Stimulated activated CD4-positive, alpha-beta T cell treated with anti-CD3 and anti-CD28 coated beads, Interleukin-12 subunit alpha, Interleukin-12 subunit beta, amount 100 ng/mL, for 24 hours (primary cell): ENCODE measurements at regions not wholly inside any gene's neighbourhood (a gene's known extent, or its start where the extent isn't known, plus 50 kb on each side); places are given as distances from the start of the nearest gene placed in this dataset.

ENCODE experiments used
- DNase-seq, 2 experiments: peaks; one replicate each; pipeline ENCODE4 v3.0.0-alpha.2; 2020; ENCODE audit warnings: low read depth in 2 of 2

DNA sequence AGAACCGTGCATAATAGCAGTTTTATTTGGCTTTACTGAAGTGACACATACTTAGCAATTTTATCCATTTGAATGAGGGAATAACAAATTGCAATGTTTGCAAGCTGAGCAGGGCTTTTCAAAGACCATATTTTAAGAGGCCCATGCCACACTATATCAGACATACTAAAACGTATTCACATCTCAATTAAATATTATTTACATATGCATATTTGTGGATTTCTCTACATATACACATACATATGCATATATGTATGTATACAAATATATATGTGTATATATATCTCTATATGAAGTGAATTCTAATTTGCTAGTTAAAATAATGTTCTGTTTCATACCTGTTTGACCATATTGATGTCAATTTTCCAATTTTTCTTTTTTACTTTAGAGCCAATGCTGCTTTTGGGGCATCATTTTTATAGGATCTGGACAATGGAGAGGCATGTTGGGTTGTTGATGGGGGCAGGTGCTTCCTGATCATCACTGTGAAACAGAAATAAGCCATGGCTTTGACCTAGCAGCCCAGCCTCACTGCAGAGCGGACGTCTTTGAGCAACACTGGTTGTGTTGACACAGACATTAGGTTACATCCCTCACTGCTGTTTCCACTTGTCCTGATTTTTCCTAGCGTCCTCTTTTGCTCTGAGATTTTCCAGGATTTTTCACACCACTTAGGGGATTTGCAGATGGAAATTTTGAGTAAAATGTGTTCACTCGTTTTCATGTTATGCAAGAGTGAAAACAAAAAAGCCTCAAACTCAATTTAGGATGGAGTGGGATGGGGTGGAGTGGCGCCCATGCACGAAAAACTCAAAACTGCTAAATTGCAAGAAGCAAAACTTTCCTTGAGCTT is 56.9 kb downstream of the RDH14 start:
- DNase-seq = no peak

DNA sequence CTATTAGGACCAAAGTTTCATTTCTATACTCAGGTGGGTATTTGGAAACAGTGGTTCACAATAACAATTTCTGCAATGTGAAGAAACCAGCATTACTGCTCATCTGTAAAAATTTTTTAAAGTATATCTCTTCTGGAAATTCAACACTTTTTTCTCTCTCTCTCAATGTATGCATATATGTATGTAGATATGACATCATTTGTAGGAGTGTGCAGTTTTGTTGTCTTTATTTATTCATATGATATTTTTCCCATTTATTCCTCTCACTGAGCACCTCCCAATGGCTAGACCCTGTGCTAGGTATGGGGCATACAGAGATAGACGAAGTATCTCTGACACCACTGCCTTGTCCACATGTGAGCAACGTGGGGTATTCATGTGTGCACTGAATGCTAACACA is 58.3 kb downstream of the RDH14 start:
- DNase-seq = no peak

DNA sequence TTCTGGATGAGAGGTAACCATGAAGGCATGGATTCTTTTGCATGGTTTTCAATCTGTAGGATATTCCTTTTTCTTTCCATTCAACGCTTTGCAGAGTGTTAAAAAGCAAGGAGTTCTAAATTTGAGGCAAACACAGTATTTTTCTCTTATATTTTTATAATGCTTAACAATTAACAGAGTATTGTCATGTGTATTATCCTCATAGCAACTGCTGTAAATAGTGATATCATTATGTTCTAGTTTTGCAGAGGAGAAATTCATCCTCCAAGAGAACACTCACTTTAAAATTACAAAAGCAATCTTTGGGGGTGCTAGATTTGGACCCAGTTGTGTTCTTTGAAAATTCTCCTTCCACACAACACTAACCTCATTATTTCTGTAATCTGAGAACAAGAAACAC is 58.7 kb downstream of the RDH14 start:
- no peak for DNase-seq

DNA sequence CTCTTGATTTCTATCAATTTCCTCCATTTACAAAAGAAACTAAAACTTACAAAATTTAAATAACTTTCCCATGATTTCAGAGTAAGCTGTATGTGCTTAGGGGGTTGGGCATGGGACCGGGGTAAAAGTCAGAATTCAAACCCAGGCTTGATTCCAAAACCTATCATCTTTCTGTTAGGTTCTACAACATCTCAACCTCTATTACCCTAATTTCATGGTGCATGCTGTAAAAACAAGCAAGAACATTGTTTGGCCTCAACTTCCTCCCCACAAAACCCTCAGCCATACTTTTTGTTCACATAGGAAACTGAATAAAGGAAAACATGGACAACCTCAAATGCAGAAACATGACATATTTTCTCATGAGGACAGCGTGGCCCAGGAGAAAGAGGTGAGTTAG is 59.3 kb downstream of the RDH14 start:
- no peak for DNase-seq

DNA sequence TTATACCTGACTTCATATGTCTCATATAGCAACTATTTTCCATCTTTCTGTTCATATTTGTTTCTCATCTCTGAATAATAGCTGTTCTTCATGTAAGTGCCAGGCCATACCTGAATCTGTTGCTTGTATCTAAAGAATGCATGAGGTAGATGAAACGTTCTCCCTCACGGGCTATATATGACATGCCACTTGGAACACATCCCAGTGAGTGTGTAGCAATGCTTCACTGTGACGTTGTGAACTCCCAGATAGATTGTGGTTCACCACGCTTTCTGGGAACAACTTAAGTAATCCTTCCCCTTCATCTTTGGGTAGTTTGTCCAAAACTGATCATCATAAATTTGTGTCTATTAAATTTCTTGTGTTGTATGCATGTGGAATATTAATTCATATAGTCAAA is 60.1 kb downstream of the RDH14 start:
- DNase-seq = no peak

DNA sequence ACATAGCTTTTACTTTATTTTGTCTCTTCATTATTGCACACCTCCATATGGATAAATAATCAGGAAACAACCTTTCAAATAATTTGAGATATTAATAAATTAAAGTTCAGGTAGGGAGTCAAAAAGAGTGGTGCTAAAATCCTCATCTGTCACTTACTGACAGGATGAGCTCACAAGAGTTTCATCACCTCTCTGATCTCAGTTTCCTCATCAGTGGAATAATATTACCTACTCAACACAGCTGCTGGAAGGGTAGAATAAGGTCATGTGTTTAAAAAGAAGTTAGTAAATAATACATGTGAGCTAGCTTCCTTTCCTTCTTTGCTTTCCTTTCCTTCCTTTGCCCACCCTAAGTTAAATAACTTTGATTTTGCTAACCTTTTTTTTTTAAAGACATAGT is 61.9 kb downstream of the RDH14 start:
- no peak for DNase-seq

DNA sequence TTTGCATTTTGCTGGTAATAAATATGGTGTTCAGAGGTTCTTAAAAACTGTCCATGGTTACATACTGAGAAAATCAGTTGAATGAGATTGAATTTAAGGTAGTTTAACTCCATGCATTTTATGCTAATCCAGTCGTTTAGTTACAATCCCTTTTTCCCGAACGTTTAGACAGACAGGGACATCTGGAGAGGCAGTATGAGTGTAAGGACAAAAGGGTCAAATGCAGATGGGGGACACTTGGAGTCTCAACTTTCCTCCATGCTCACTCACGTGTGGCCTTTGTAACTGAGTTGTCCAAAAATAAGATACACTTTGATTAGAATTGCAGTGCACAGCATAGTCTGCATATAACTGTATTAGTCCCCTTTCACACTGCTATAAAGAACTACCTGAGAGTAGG is 63.9 kb downstream of the RDH14 start:
- no peak for DNase-seq

DNA sequence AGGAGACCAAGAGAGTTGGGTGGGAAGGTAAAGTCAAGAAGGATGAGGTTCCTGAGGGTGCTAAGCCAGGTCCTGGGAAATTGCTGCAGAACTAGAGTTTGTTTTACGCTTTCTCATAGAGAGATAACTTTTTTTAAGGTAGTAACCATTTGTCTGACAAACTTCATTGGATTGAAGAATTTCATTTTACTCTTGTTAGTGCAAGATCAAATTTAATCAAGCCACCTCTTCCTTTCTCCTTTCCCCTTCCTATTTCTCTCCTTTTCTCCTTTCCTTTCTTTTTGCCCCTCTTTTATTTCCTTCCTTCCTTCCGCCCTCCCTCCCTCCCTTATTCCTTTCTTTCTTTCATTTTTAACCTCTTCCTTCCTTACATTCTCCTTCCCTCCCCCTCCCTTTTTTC is 65.4 kb downstream of the RDH14 start:
- DNase-seq = no peak

DNA sequence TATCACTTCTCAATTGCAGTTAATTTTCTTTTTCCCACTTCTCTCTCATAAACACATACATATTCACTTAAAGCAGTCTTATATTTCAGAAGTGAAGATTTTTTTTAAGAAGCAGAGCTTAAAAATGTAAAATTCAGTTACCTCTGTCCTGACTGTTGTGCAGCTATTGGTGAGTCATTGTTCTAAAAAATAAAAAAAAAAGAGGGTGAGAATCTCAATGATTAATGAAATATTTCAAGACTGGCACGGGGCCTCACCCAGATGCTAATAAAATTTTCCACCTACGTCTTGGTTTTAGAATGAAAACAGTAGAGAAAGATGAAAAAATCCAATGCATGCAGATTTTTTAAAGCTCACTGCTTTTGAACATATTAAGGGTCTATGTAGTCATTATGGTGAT is 67.7 kb downstream of the RDH14 start:
- DNase-seq = no peak

DNA sequence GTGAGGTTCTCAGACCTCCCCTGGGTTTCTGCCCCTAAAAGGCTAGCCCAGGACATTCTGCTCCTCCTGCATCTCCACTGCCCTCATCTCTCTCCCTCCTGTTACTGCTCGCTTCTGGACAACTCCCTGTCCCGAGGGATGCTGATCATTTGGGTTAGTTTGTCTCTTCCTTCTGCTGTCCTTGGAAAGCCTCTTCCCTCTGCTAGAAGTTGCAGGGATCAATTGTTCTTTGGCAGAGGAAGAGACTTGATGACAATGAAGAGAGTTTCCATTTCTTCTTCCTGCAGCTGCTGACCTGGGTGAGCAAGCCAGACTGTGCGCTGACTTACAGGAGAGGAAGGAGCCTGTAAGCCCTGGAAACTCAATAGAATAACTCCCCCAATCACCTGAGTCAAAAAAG is 68.9 kb downstream of the RDH14 start:
- no peak for DNase-seq

DNA sequence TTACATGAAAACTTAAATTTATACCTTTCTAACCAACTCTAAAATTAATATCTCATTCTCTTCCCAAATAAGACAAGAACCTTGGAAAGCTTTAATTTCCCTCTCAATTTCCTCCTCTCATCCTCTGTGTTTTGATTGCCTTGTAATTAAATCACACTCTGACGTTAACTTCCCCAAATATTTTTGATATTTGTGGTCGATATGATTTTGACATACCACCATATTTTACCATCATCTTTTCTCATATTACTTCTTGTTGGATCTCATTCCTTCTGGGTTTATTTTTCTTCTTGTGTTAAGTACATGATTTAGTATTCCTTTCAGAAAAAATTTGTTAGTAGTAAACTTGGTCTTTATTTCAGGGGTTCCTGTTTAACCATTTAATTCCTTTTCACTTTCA is 69.6 kb downstream of the RDH14 start:
- no peak for DNase-seq

DNA sequence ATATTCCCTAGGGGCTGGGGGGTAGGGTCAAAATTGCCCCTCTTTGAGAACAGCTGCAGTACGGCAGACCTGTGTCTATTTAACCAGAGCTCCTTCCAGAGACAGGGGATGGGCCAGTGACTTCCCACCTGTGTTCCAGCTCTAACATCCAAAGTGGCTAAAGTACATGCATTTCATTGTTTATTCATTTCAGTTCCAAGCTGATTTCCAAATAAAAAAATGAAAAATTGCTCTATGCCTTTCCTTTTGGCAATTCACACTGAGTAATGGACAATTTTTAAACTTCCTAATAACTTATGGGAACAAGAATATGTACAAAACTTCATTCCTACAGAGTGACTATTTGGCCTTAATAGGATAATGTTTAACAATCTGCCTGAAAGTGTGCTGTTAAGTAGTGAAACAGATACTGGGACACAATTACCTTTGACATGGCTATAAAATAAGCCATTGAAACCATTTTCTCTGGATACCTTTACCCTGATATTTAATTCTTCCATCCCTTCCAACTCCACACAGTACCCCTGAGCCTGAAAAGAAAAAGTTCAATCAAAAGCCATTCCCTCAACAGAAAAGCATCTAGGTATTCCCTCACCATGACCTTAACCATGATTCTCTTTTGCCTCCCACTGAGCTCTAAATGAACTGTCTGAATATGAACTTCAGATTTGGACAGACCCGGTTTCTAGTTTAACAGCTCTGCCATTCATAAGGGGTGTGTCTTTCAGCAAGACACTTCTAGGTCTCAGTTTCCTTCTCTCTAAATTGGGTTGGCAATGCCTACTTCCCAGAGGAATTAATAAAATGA is 73.1 kb downstream of the RDH14 start:
- no peak for DNase-seq

DNA sequence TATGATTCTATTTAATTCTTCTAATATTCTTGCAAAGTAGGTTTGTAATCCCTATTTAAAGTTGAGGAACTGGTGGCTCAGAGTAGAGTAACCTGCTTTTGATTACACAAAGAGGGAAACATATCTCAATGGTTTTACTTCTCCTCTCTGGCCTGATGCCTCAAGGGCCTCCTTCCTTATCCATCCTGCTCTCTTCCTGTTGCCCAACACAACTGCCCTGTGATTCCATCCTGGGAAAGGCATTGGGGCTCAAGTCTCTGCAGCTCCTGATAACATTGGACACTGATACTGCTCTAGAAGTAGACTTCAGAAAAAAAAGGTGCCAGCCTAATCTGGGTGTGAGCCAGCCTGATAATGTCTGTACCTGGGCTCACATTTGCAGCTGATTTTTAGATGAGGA is 75.8 kb downstream of the RDH14 start:
- DNase-seq = no peak

DNA sequence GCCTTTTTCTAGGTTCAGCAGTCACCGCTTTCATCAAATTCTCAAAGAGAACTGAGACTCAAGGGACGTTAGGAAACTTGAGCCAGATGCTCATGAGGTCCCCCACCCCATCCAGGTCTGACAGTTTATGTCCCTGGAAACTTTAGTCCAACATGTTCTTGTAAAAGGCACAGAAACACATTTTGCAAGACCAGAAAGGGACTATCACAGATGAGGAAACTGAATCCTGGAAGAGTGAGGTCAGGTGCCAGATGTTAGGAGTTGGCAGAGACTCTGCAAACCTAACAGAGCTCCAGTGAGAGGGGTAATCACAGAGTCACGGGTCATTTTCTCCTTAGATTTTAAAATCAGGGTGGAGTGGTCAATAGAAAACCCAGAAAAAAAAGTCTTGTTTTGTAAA is 76.6 kb downstream of the RDH14 start:
- DNase-seq = no peak

DNA sequence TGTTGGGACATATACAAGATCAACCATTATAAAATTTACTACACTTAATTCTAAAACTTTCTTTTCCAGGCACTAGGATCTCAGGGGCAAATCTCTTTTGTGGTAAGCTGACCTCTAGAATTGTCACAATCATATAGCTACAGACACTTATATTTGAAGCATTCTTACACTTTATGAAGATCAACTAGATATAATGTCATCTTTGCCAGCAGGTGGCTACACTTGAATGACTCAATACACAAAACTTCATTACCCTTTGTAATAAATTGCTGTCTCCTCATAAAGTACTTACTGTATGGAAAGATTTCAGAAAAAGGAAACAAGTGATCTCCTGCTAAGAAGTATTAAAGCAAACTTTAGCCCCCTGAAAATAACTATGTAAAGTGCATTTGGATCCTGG is 77.8 kb downstream of the RDH14 start:
- DNase-seq = no peak

DNA sequence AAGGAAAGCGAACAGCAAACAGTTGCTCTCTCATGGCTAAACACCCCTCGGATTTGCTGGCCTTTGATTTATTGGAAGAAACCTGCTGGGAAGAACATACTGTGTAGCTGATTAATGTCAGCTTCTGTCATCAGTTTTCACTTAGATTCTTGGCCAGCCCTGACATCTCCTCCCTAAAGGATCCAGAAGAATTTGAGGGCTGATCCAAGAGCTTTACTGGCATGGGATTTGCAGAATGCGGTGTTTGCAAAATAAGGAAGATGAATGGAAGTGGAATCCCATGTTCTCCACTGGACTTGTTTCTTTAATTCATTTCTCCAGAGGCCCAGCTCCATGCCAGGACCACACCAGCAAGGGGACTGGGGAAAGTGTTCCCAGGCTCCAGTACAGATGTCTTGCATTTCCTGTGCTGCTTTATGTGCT is 80.5 kb downstream of the RDH14 start:
- DNase-seq = no peak

DNA sequence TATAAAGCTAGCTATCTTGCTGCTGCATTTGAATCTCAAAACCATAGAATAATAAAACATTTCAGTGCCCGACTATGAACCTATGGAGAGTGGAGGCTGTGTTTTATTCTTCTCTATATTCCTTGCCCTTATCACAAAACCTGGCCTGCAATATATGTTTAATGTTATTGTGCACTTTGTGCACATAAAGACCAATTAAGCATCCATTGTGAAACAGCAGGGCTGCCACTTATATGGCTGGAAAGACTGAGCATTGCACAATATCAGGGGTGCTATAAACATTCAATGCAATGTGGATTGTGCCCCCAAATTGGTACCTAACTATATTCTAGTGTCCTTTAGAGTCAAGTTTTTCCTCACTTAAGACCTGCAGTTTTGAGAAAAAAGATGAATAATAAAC is 83.2 kb downstream of the RDH14 start:
- DNase-seq = no peak

DNA sequence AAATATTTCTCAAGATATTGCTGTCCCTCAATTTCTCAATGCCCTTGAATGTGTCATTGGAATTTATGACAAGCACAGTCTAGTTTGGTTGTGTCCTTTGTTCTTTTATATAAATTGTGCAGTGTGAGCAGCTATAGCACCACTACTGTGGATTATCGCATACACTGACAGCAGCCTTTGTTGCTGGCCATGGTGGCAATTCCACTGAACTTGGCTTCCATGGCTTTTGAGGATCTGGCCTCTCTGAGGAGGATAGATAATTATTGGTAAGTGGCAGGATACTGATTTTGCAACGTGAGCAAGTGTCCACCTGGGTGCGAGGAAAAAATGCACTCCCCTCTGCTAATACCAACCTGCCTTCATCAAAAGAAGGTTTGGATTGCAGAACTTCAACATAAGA is 84.0 kb downstream of the RDH14 start:
- DNase-seq = no peak

DNA sequence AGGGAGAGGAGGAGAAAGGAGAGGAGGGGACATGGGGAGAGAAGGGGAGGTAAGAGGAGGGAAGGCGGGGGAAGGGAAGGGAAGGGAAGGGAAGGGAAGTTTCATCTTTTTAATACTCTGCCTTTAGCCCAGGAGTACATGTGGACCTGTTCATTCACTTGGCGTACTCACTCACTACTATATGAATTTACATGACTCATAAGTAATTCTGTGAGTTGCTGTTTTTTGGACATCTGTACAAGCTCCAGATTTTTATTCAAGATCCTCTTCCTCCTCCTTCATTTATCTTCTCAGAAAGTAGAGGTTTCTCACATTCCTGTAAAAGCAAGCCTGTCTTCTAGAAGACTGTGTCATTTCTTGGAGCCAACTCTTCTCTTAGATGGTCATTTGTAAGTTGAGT is 84.6 kb downstream of the RDH14 start:
- DNase-seq = no peak

DNA sequence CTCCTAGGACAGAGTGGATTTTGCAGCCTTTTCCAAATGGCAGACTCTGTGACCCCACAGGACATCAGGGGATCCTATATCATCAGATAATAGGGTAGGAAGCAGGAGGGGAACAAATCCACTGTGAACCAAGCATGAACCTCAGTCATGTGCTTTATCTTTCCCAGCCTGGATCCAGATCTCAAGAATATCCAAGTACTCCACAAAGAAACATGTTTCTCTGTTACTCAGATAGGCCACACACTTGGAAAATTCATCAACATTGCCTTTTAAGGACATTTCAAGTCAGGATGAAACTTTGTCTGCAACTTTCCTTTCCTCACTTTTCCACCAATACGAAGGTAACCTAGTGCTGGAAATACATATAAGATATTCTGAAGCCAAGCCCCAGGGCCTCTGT is 85.8 kb downstream of the RDH14 start:
- DNase-seq = no peak

DNA sequence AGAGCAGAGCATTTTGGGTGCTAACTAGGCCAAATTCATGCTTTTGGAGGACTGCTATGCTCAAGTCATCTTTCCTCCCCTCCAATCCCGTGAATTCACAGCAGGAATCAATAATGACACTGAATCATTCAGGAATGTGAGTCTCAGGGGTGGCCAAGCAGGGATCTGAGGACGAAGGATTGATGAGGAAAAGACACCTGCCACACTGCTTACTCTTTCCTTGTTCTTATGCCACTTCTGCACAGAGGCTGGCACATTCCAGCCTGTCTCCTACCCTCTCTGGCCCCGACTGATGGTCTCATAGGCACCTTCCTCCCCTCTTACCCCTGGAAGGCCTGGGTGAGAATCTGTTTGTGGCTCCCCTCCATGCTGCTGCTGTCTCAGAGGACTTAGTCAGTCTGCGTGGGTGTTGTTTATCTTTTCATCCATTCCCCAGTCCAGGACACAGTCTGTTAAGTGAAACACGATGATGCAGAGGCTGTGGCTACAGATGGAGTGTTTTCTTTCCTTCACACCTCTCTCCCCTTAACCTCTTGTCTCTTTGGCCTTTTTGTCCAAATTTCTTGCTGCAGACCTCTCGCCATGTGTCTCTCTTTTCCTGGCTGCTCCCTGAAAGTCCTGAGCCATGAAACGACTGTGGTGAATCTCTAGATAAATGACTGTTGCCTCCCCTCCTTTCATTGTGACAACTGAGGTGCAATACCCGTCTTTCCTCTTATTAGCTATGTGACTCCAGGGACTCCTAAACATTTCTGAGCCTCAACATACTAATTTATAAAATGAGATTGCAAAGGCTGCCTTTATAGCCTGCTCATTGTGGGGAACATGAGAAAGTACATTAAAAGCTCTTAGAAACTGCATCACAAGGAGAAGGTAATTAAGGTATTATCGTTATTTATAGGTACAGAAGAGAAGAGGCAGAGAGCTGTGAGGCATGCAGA is 86.9 kb downstream of the RDH14 start:
- no peak for DNase-seq

DNA sequence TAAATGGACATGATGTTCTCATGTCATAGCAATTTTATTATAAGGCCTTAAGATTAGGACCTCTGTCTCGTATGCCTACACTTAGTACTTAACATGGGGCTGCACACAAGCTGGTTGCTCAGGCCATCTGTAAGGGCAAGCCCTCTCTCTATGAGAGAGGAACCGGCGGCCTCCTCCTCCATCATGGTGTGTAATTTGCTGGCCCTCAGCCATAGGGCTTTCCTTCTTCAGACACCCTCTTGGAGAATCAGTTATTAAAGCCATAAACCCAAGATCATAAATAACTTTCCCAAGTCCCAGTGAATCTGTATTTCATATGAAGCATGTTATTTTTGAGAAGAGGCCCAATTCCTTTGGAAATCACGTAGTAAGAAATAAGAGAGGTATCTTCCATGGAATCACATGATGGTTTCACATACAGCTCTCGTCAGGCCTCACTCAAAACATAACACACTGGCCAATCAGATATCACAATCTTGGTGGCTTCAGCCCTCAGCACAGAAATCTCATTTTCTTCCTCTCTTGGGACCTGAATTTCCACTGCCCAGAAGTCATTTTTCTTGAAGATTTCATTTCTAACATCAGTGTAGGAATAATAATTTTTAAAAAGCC is 92.6 kb downstream of the RDH14 start:
- DNase-seq = no peak
